NCI-H345 treated with DMSO at 0.1 percent for 48 hours (cell line): ENCODE measurements at regions not wholly inside any gene's neighbourhood (a gene's known extent, or its start where the extent isn't known, plus 50 kb on each side); places are given as distances from the start of the nearest gene placed in this dataset.
"Not testable (repeated sequence)": the region's sequence is repeated elsewhere in the genome, so short reads cannot be mapped to it uniquely, and the experiment has no call there.

Source experiments
- DNase-seq: peaks from one replicate; lab custom pipeline; 2025; ENCODE audit not compliant: unreplicated experiment; lab: John Stamatoyannopoulos, UW

- no peak for DNase-seq
Observed at GRCh38 chr11:45412051-45412471, 125.9 kb upstream of the SYT13 start.

GRCh38 chr11:45411228-45411946 is 125.2 kb upstream of the SYT13 start:
- DNase-seq = no peak

GRCh38 chr11:45410391-45411227 is 124.5 kb upstream of the SYT13 start:
- no peak for DNase-seq

GRCh38 chr11:45409587-45409986 is 123.4 kb upstream of the SYT13 start:
- DNase-seq = no peak

GRCh38 chr11:45407226-45407625 is 121.1 kb upstream of the SYT13 start:
- no peak for DNase-seq

- DNase-seq = no peak
Observed at GRCh38 chr11:45405916-45406670, 120.0 kb upstream of the SYT13 start.

GRCh38 chr11:45403521-45403920 is 117.4 kb upstream of the SYT13 start:
- DNase-seq = not testable (repeated sequence)

- DNase-seq = no peak
Observed at GRCh38 chr11:45402049-45402630, 116.0 kb upstream of the SYT13 start.

- no peak for DNase-seq
Observed at GRCh38 chr11:45400591-45400990, 114.5 kb upstream of the SYT13 start.

- DNase-seq = no peak
Observed at GRCh38 chr11:45399166-45399565, 113.0 kb upstream of the SYT13 start.

- no peak for DNase-seq
Observed at GRCh38 chr11:45398325-45398724, 112.2 kb upstream of the SYT13 start.

- DNase-seq = no peak
Observed at GRCh38 chr11:45396394-45396793, 110.3 kb upstream of the SYT13 start.

- no peak for DNase-seq
Observed at GRCh38 chr11:45395947-45396346, 109.8 kb upstream of the SYT13 start.

- no peak for DNase-seq
Observed at GRCh38 chr11:45395421-45395820, 109.3 kb upstream of the SYT13 start.

GRCh38 chr11:45394294-45395085 is 108.3 kb upstream of the SYT13 start:
- no peak for DNase-seq

GRCh38 chr11:45393826-45394225 is 107.7 kb upstream of the SYT13 start:
- no peak for DNase-seq

GRCh38 chr11:45393334-45393733 is 107.2 kb upstream of the SYT13 start:
- DNase-seq = no peak

GRCh38 chr11:45392591-45393091 is 106.5 kb upstream of the SYT13 start:
- no peak for DNase-seq

GRCh38 chr11:45392154-45392553 is 106.0 kb upstream of the SYT13 start:
- no peak for DNase-seq

GRCh38 chr11:45391168-45391850 is 105.2 kb upstream of the SYT13 start:
- DNase-seq = no peak
